AG04449 (cell line): ENCODE measurements at regions not wholly inside any gene's neighbourhood (a gene's known extent, or its start where the extent isn't known, plus 50 kb on each side); places are given as distances from the start of the nearest gene placed in this dataset.
"Not testable (repeated sequence)": the region's sequence is repeated elsewhere in the genome, so short reads cannot be mapped to it uniquely, and the experiment has no call there.

Experiments used
- CTCF ChIA-PET: fragments of 350-600 bp; formaldehyde crosslinking; extraction: SDS; loops from one replicate; lab custom pipeline; 2021; ENCODE audit warnings: antibody characterized with exemption; lab: Yijun Ruan, JAX
- POLR2A ChIA-PET: fragments of 400-600, 350-600 bp; formaldehyde crosslinking; extraction: SDS; loops from one replicate; lab custom pipeline; 2020; ENCODE audit warnings: antibody characterized with exemption, inconsistent platforms; lab: Yijun Ruan, JAX
- DNase-seq: peaks from one replicate; pipeline ENCODE4 v3.0.0-alpha.2; 2010; ENCODE audit warnings: low read depth, low spot score
- H3K4me3 ChIP-seq: 2 replicates; pipeline ENCODE4 v1.5.1; 2011; ENCODE audit warnings: low read depth, mild to moderate bottlenecking, control low read depth, low read length
- CTCF ChIP-seq: IDR thresholded peaks from one replicate; pipeline ENCODE4 v1.5.1; 2011; ENCODE audit warnings: mild to moderate bottlenecking, moderate library complexity, low read length, control low read depth, inconsistent platforms; ENCODE audit not compliant: insufficient read depth; ENCODE audit errors: missing control alignments

GRCh38 chr22:23446796-23447350 is 133.2 kb downstream of the IGLL1 start:
- CTCF ChIA-PET, result no interaction called here
- no peak for DNase-seq
- POLR2A ChIA-PET, result no interaction called here
- no peak overlapping the region for H3K4me3 ChIP-seq
- no peak for TF ChIP-seq CTCF

- H3K4me3 ChIP-seq, CTCF ChIA-PET, DNase-seq, POLR2A ChIA-PET: not testable (repeated sequence)
Observed at GRCh38 chr22:23446194-23446593, 133.9 kb downstream of the IGLL1 start.

GRCh38 chr22:23443905-23444304 is 136.2 kb downstream of the IGLL1 start:
- DNase-seq, POLR2A ChIA-PET, CTCF ChIA-PET, H3K4me3 ChIP-seq: not testable (repeated sequence)

- DNase-seq, CTCF ChIA-PET, POLR2A ChIA-PET: not testable (repeated sequence)
Observed at GRCh38 chr22:23439581-23439980, 140.5 kb downstream of the IGLL1 start.

GRCh38 chr22:23438216-23438615 is 141.9 kb downstream of the IGLL1 start:
- H3K4me3 ChIP-seq, result no peak overlapping the region
- no peak for TF ChIP-seq CTCF
- ChIA-PET CTCF (no interaction called here), POLR2A (no interaction called here)
- no peak for DNase-seq

More at GRCh38 chr22:23439581-23439980, 140.5 kb downstream of the IGLL1 start:
- not testable (repeated sequence) for H3K4me3 ChIP-seq

GRCh38 chr22:23437779-23438178 is 142.3 kb downstream of the IGLL1 start:
- CTCF ChIA-PET, result no interaction called here
- no peak for TF ChIP-seq CTCF

GRCh38 chr22:23437107-23437395 is 143.0 kb downstream of the IGLL1 start:
- CTCF ChIA-PET, POLR2A ChIA-PET, H3K4me3 ChIP-seq, DNase-seq: not testable (repeated sequence)

More at GRCh38 chr22:23437779-23438178, 142.3 kb downstream of the IGLL1 start:
- POLR2A ChIA-PET, result no interaction called here
- DNase-seq, result no peak
- H3K4me3 ChIP-seq, result no peak overlapping the region

GRCh38 chr22:23436354-23437106 is 143.6 kb downstream of the IGLL1 start:
- DNase-seq, CTCF ChIA-PET, H3K4me3 ChIP-seq, POLR2A ChIA-PET: not testable (repeated sequence)

GRCh38 chr22:23435186-23435585 is 144.9 kb downstream of the IGLL1 start:
- H3K4me3 ChIP-seq, DNase-seq, POLR2A ChIA-PET, CTCF ChIA-PET: not testable (repeated sequence)

- H3K4me3 ChIP-seq, DNase-seq, POLR2A ChIA-PET, CTCF ChIA-PET: not testable (repeated sequence)
Observed at GRCh38 chr22:23434198-23434830, 145.8 kb downstream of the IGLL1 start.
